H1 (cell line): ENCODE measurements at regions not wholly inside any gene's neighbourhood (a gene's known extent, or its start where the extent isn't known, plus 50 kb on each side); places are given as distances from the start of the nearest gene placed in this dataset.

Experiments
- CHD2 ChIP-seq: IDR thresholded peaks from 2 replicates; pipeline ENCODE4 v1.6.1; 2012; ENCODE audit warnings: low read length, improper control_type of control experiment
- RXRA ChIP-seq: IDR thresholded peaks from 2 replicates; pipeline ENCODE4 v1.6.1; 2011; ENCODE audit warnings: low read depth, mild to moderate bottlenecking, low read length, moderate library complexity; ENCODE audit not compliant: insufficient read depth
- TCF12 ChIP-seq: IDR thresholded peaks from 2 replicates; pipeline ENCODE4 v1.6.1; 2011; ENCODE audit warnings: low read depth, mild to moderate bottlenecking, low read length

DNA sequence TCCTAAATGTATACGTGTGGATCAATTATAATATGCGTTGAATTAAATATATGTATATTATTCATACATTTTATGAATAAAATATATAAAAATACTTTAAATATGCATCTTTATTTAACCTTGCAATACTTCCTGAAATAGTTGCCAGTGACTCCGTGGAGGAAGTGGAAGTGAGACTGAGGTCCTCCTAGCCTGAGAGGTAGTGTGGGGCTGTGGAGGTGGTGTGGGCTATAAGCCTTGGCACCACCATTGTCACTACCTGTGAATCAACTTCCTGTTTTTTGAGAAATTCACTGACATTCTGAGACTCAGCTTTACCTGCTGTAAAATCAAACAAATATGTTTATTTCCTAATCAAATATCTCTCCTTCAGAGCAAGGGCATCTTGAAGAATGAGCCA, 514.2 kb downstream of the VRK1 start (continued):
- TF ChIP-seq CHD2, result no peak
- TF ChIP-seq TCF12, result no peak
- no peak for TF ChIP-seq RXRA
